Astrocyte of the hippocampus (primary cell): ENCODE measurements at regions not wholly inside any gene's neighbourhood (a gene's known extent, or its start where the extent isn't known, plus 50 kb on each side); places are given as distances from the start of the nearest gene placed in this dataset.

Experiments used
- DNase-seq: peaks from one replicate; pipeline ENCODE4 v3.0.0; 2011; ENCODE audit warnings: low read depth, low spot score

DNA sequence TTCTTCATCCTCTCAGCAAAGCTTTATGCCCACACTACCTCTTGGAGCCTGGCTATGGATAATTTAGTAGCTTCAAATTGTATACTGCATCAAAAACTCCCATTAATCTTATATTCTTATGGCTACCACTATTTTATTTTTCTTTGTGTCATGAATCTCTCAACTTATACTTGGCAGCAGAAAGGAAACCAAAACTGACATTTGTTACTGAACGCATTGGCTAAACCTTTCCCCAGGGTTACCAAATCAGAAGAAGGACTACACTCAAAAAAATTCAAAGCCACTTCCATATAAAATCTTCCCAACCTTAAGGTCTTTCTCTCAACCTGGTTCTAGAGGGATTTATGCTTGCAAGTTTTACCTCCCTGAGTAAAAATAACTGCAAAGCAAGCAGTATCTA is 97.0 kb upstream of the REG3G start:
- DNase-seq = no peak

- no peak for DNase-seq
Measured at GRCh38 chr2:78940998-78941397, 84.5 kb upstream of the REG3G start.

DNA sequence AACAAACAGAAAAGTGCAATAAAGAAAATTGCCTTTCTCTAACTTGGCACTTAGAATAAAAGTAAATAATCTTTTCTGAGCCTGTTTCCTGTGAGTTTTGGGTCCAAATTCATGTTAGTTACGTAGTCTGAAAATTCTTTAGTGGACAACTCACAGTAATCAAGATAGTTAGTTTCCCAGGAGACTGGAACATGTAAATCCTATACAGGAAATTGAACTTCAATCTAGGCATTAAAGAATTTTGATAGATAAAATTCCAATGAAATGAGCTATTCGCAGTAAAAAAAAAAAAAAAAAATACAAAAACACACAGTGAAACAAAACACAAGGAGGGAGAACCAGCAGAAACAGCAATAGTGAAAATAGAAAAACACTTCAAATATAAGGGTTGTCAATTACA is 83.8 kb upstream of the REG3G start:
- DNase-seq = no peak

- DNase-seq = no peak
Measured at GRCh38 chr2:78963881-78964280, 61.6 kb upstream of the REG3G start.

DNA sequence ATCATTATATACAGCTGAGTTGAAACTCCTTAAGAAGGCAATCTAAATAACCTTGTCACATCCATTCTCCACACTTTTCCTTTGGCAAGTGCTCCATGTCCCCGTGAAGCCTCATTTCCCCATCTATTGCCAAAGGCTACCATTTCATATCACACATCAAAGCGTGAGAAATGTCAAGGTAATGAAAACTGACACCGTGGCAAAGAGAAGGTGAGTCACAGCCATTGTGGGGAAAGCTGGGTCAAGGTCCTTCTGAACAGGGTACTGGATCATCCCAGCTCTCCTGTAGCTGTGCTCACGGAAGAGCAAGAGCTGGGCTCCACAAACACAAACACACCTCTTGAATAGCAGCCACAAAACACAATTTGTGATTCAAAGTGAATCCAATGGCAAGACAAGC is 58.2 kb upstream of the REG3G start:
- DNase-seq = no peak

GRCh38 chr2:78973630-78974029 is 51.9 kb upstream of the REG3G start:
- DNase-seq = no peak
